ENCODE measurements at regions not wholly inside any gene's neighbourhood (a gene's known extent, or its start where the extent isn't known, plus 50 kb on each side); places are given as distances from the start of the nearest gene placed in this dataset.
"Not testable (repeated sequence)": the region's sequence is repeated elsewhere in the genome, so short reads cannot be mapped to it uniquely, and the experiment has no call there.

- H3K4me1 ChIP-seq (ENCODE audit: control insufficient read depth, extremely low read depth, insufficient read depth, low read length): no peaks in the 10 kb centered on the region
These were observed 122.3 kb upstream of the TACR3 start for GRCh38 chr4:103842076-103842475.

GRCh38 chr4:103810308-103810707 lies 90.5 kb upstream of the TACR3 start:
- H3K4me2 ChIP-seq (ENCODE audit: extremely low read depth, insufficient read depth, low read length); H3K9ac ChIP-seq (ENCODE audit: insufficient read depth, low read length); H3K79me2 ChIP-seq (ENCODE audit: control insufficient read depth, insufficient read depth, low read length); H2AFZ ChIP-seq (ENCODE audit: low read length); H3K9me3 ChIP-seq (ENCODE audit: control insufficient read depth, insufficient read depth, low read depth, low read length); H3K36me3 ChIP-seq (ENCODE audit: control insufficient read depth, insufficient read depth, low read length); H4K20me1 ChIP-seq (ENCODE audit: control insufficient read depth, extremely low read depth, insufficient read depth, low read length); H3K4me1 ChIP-seq (ENCODE audit: control insufficient read depth, extremely low read depth, insufficient read depth, low read length); H3K27ac ChIP-seq (ENCODE audit: insufficient read depth, low read length); H3K27me3 ChIP-seq (ENCODE audit: control insufficient read depth, insufficient read depth, low read length); DNase-seq (ENCODE audit: low read depth in 2 of 2); H3K4me3 ChIP-seq (replicated peaks in 1 of 4; ENCODE audit: control extremely low read depth in 1 of 4, insufficient read depth in 1 of 4, low read depth in 3 of 4, low read length in 4 of 4): not testable (repeated sequence)

More at GRCh38 chr4:103842076-103842475, 122.3 kb upstream of the TACR3 start:
- no peak for TF ChIP-seq CTCF (conservative IDR thresholded peaks at IDR 0.05 in 1 of 2, IDR thresholded peaks at IDR 0.05 in 1 of 2; ENCODE audit: low read depth in 1 of 2, low read length in 2 of 2)
- no peak overlapping the region for H3K27ac ChIP-seq (ENCODE audit: insufficient read depth, low read length)
- no peaks in the 10 kb centered on the region for H3K27me3 ChIP-seq (ENCODE audit: control insufficient read depth, insufficient read depth, low read length)
- H3K9ac ChIP-seq (ENCODE audit: insufficient read depth, low read length): no peak overlapping the region
- H3K79me2 ChIP-seq (ENCODE audit: control insufficient read depth, insufficient read depth, low read length): no peaks in the 10 kb centered on the region
- H3K36me3 ChIP-seq (ENCODE audit: control insufficient read depth, insufficient read depth, low read length): no peaks in the 10 kb centered on the region
- DNase-seq (ENCODE audit: low read depth in 2 of 2): no peak
- no peaks in the 10 kb centered on the region for H3K9me3 ChIP-seq (ENCODE audit: control insufficient read depth, insufficient read depth, low read depth, low read length)
- no peak overlapping the region for H3K4me2 ChIP-seq (ENCODE audit: extremely low read depth, insufficient read depth, low read length)
- no peaks in the 10 kb centered on the region for H4K20me1 ChIP-seq (ENCODE audit: control insufficient read depth, extremely low read depth, insufficient read depth, low read length)
- no peak overlapping the region for H3K4me3 ChIP-seq (replicated peaks in 1 of 4; ENCODE audit: control extremely low read depth in 1 of 4, insufficient read depth in 1 of 4, low read depth in 3 of 4, low read length in 4 of 4)
- no peak overlapping the region for H2AFZ ChIP-seq (ENCODE audit: low read length)

GRCh38 chr4:103802766-103803165 lies 83.0 kb upstream of the TACR3 start:
- Histone ChIP-seq H3K9ac (ENCODE audit: insufficient read depth, low read length) (no peak overlapping the region), H3K27me3 (ENCODE audit: control insufficient read depth, insufficient read depth, low read length) (no peaks in the 10 kb centered on the region), H3K79me2 (ENCODE audit: control insufficient read depth, insufficient read depth, low read length) (no peaks in the 10 kb centered on the region), H3K27ac (ENCODE audit: insufficient read depth, low read length) (no peak overlapping the region), H3K4me3 (replicated peaks in 1 of 4; ENCODE audit: control extremely low read depth in 1 of 4, insufficient read depth in 1 of 4, low read depth in 3 of 4, low read length in 4 of 4) (no peak overlapping the region), H2AFZ (ENCODE audit: low read length) (no peak overlapping the region), H3K9me3 (ENCODE audit: control insufficient read depth, insufficient read depth, low read depth, low read length) (no peaks in the 10 kb centered on the region), H3K4me2 (ENCODE audit: extremely low read depth, insufficient read depth, low read length) (no peak overlapping the region), H3K36me3 (ENCODE audit: control insufficient read depth, insufficient read depth, low read length) (no peaks in the 10 kb centered on the region), H3K4me1 (ENCODE audit: control insufficient read depth, extremely low read depth, insufficient read depth, low read length) (no peaks in the 10 kb centered on the region), H4K20me1 (ENCODE audit: control insufficient read depth, extremely low read depth, insufficient read depth, low read length) (no peaks in the 10 kb centered on the region)
- DNase-seq (ENCODE audit: low read depth in 2 of 2): no peak
- TF ChIP-seq CTCF (conservative IDR thresholded peaks at IDR 0.05 in 1 of 2, IDR thresholded peaks at IDR 0.05 in 1 of 2; ENCODE audit: low read depth in 1 of 2, low read length in 2 of 2) (no peak), EZH2 (IDR thresholded peaks at IDR 0.05; ENCODE audit: low read length, missing control alignments) (no peak)

- no peaks in the 10 kb centered on the region for H3K36me3 ChIP-seq (ENCODE audit: control insufficient read depth, insufficient read depth, low read length)
- no peak overlapping the region for H3K4me2 ChIP-seq (ENCODE audit: extremely low read depth, insufficient read depth, low read length)
- TF ChIP-seq EZH2 (IDR thresholded peaks at IDR 0.05; ENCODE audit: low read length, missing control alignments): no peak
- TF ChIP-seq CTCF (conservative IDR thresholded peaks at IDR 0.05 in 1 of 2, IDR thresholded peaks at IDR 0.05 in 1 of 2; ENCODE audit: low read depth in 1 of 2, low read length in 2 of 2): no peak
- H3K4me3 ChIP-seq (replicated peaks in 1 of 4; ENCODE audit: control extremely low read depth in 1 of 4, insufficient read depth in 1 of 4, low read depth in 3 of 4, low read length in 4 of 4): no peak overlapping the region
- no peak overlapping the region for H2AFZ ChIP-seq (ENCODE audit: low read length)
- no peaks in the 10 kb centered on the region for H3K4me1 ChIP-seq (ENCODE audit: control insufficient read depth, extremely low read depth, insufficient read depth, low read length)
- H3K27me3 ChIP-seq (ENCODE audit: control insufficient read depth, insufficient read depth, low read length): no peaks in the 10 kb centered on the region
- no peak for DNase-seq (ENCODE audit: low read depth in 2 of 2)
- H3K27ac ChIP-seq (ENCODE audit: insufficient read depth, low read length): no peak overlapping the region
- H3K9ac ChIP-seq (ENCODE audit: insufficient read depth, low read length): no peak overlapping the region
- no peaks in the 10 kb centered on the region for H3K9me3 ChIP-seq (ENCODE audit: control insufficient read depth, insufficient read depth, low read depth, low read length)
- H3K79me2 ChIP-seq (ENCODE audit: control insufficient read depth, insufficient read depth, low read length): no peaks in the 10 kb centered on the region
- no peaks in the 10 kb centered on the region for H4K20me1 ChIP-seq (ENCODE audit: control insufficient read depth, extremely low read depth, insufficient read depth, low read length)
These were observed 67.3 kb upstream of the TACR3 start for GRCh38 chr4:103787057-103787456.
